ENCODE measurements at regions not wholly inside any gene's neighbourhood (a gene's known extent, or its start where the extent isn't known, plus 50 kb on each side); places are given as distances from the start of the nearest gene placed in this dataset.

DNA sequence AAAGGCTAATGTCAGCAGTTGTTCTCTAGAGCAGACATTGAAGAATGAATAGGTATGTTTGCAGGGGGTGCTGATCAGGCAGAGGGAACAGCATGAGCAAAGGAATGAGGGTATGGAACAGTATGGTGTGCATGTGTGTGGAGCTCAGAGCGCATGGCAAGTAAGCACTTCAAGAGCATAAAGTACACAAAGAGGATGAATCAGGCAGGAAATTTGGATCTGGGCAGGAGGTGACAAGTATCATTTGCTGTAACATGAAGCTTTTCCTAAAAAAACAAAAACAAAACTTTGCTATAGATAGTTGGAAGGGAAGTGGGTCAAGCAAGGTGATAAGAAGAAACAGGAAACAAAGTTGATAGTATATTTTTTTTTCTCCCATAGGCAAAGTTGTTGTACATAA lies 746.8 kb downstream of the HDGFL1 start:
- H3K27ac ChIP-seq, result no peak overlapping the region
- H3K9me3 ChIP-seq (replicated peaks in 1 of 3), result no peaks in the 10 kb centered on the region
- H3K36me3 ChIP-seq (replicated peaks in 1 of 2), result no peaks in the 10 kb centered on the region
- no peak overlapping the region for H3K4me3 ChIP-seq
- WGBS, 4 donors, result 28 to 86% (median 78%) methylated on average over 1 of the region's 1 CpG
- no peaks in the 10 kb centered on the region for H3K4me1 ChIP-seq (replicated peaks in 1 of 2)
- intact Hi-C loops (cut with DNase I), result no loop called here
- no peaks in the 10 kb centered on the region for H3K27me3 ChIP-seq
- TF ChIP-seq, protein P1, sequence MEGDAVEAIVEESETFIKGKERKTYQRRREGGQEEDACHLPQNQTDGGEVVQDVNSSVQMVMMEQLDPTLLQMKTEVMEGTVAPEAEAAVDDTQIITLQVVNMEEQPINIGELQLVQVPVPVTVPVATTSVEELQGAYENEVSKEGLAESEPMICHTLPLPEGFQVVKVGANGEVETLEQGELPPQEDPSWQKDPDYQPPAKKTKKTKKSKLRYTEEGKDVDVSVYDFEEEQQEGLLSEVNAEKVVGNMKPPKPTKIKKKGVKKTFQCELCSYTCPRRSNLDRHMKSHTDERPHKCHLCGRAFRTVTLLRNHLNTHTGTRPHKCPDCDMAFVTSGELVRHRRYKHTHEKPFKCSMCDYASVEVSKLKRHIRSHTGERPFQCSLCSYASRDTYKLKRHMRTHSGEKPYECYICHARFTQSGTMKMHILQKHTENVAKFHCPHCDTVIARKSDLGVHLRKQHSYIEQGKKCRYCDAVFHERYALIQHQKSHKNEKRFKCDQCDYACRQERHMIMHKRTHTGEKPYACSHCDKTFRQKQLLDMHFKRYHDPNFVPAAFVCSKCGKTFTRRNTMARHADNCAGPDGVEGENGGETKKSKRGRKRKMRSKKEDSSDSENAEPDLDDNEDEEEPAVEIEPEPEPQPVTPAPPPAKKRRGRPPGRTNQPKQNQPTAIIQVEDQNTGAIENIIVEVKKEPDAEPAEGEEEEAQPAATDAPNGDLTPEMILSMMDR (IDR thresholded peaks at IDR 0.05), result no peak
- no peak for TF ChIP-seq POLR2A (IDR thresholded peaks at IDR 0.05)
- DNase-seq, result no peak

DNA sequence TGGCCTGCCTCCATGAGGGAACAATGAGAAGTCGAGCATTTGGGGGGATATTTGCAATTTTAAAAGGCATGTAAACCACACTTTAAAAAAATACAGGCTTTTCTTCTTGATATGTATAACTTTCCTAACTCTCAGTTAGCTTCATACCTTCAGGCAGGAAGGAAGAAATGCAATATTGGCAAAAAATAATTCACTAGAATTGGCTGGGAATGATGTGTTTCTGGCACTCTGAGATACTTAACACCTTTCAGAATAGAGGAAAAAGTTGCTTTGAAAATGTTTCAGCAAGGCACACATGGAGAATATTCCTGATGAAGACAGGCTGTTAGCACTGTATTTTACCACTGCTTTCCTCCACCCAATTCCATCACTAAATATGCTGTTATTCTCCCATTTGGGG lies 747.6 kb downstream of the HDGFL1 start:
- no peak for DNase-seq
- no peaks in the 10 kb centered on the region for H3K9me3 ChIP-seq (replicated peaks in 1 of 3)
- no peaks in the 10 kb centered on the region for H3K27me3 ChIP-seq
- 51 to 67% (median 63%) methylated on average over 1 of the region's 1 CpG for WGBS, 4 donors
- H3K4me3 ChIP-seq, result no peak overlapping the region
- no peaks in the 10 kb centered on the region for H3K4me1 ChIP-seq (replicated peaks in 1 of 2)
- H3K27ac ChIP-seq, result no peak overlapping the region
- TF ChIP-seq POLR2A (IDR thresholded peaks at IDR 0.05), result no peak
- TF ChIP-seq, protein P1 (IDR thresholded peaks at IDR 0.05), result no peak
- H3K36me3 ChIP-seq (replicated peaks in 1 of 2), result no peaks in the 10 kb centered on the region
- intact Hi-C loops (cut with DNase I), result no loop called here

DNA sequence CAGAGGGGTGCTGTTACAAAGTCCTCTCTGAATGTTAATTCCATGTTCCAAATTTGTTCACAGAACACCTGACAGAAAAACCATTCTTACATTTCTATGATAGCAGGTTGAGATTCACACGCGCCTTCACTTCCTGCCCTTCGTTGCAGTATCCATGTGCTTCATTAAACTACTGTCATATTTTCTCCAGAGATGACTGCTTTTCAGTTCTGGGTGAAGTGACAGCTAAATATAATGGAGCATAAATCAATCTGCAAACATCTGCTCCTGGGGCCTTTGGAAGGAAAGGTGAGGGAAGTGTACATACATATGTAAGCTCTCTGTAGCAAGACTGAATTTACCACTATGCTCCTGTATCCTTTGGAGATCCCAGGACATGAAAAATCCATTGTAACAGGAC lies 750.2 kb downstream of the HDGFL1 start:
- H3K36me3 ChIP-seq (replicated peaks in 1 of 2), result no peaks in the 10 kb centered on the region
- H3K4me3 ChIP-seq, result no peak overlapping the region
- 76 to 88% (median 82%) methylated on average over 3 of the region's 3 CpGs for WGBS, 4 donors
- no peaks in the 10 kb centered on the region for H3K9me3 ChIP-seq (replicated peaks in 1 of 3)
- H3K27ac ChIP-seq, result no peak overlapping the region
- no peaks in the 10 kb centered on the region for H3K4me1 ChIP-seq (replicated peaks in 1 of 2)
- intact Hi-C loops (cut with DNase I), result no loop called here
- no peak for DNase-seq
- H3K27me3 ChIP-seq, result no peaks in the 10 kb centered on the region
- no peak for TF ChIP-seq POLR2A (IDR thresholded peaks at IDR 0.05)
- TF ChIP-seq, protein P1 (IDR thresholded peaks at IDR 0.05), result no peak

DNA sequence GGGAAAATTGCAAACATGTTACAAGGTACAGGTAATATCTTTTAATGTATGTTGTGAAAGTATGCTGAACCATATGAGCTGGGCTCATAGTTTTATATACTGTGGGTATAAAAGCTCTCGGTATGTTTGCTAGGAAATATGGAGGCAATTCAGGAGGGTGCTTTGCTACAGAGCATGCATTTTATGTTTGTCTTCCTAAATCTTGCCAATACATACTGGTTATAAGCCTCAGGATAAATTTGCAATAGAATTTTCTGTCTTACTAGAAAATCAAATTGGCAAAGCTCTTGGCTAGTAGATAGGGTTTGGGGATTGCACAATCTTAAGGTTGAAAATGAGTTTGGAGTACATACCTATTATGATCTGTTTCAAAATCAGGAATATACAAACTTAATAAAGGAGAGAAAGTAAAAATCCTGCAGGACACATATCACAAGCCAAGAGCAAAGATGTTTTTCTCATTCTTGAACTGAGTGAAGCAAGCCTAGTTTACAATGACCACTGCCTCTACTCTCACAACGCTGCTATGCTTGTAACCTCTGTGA lies 751.2 kb downstream of the HDGFL1 start:
- intact Hi-C loops (cut with DNase I), result no loop called here
- Histone ChIP-seq H3K36me3 (replicated peaks in 1 of 2) (no peaks in the 10 kb centered on the region), H3K9me3 (replicated peaks in 1 of 3) (no peaks in the 10 kb centered on the region), H3K4me3 (no peak overlapping the region), H3K4me1 (replicated peaks in 1 of 2) (no peaks in the 10 kb centered on the region), H3K27ac (no peak overlapping the region), H3K27me3 (no peaks in the 10 kb centered on the region)
- WGBS, 4 donors, result 82 to 87% (median 85%) methylated on average over 2 of the region's 2 CpGs
- TF ChIP-seq POLR2A (IDR thresholded peaks at IDR 0.05), result no peak
- TF ChIP-seq, protein P1 (IDR thresholded peaks at IDR 0.05), result no peak
- no peak for DNase-seq
